ENCODE measurements at regions not wholly inside any gene's neighbourhood (a gene's known extent, or its start where the extent isn't known, plus 50 kb on each side); places are given as distances from the start of the nearest gene placed in this dataset.

DNA sequence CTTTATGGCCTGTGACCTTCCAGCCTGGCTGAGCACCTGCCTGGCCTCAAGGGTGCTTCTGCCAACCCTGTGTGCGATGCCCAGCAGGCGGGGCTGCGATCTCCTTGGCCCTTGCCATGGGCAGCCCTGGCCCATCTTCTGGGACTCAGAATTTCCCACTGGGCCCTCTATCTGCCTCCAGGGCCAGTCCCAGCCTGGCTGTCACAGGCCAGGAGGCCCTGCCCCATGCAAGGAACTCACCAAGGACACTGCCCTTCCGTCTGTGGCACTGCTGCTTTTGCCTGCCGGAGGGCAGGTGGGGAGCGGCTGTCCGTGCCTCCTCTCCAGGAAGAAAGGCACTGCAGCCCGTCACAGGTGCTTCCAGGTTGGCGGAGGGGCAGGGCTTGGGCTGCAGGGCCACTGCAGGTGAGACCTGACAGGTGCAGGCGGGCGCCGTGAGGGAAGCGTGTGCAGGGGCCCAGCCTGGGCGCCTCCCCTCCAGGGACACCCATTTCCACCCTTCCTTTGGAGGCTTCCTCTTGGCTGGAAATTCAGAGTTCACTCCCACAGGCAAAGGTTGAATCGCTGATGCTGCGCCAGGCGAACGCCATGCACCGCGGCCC lies 177.8 kb downstream of the KIF26A start:
- Histone ChIP-seq H3K79me2 (ENCODE audit: low read depth) (no peaks in the 10 kb centered on the region), H3F3A (ENCODE audit: insufficient read depth, low read depth) (no peaks in the 10 kb centered on the region), H3K36me3 (ENCODE audit: low read depth) (no peaks in the 10 kb centered on the region), H3K27me3 (ENCODE audit: insufficient read depth, low read depth) (peaks cover 86% of the 10 kb centered on the region), H3K27ac (no peak overlapping the region), H3K9me2 (ENCODE audit: insufficient read depth) (no peaks in the 10 kb centered on the region), H3K9me3 (ENCODE audit: insufficient read depth, low read depth) (no peaks in the 10 kb centered on the region), H3K4me3 (no peak overlapping the region), H2AFZ (no peak overlapping the region), H4K20me1 (ENCODE audit: insufficient read depth) (no peaks in the 10 kb centered on the region), H3K4me2 (no peak overlapping the region), H3K4me1 (replicated peaks; ENCODE audit: insufficient read depth) (no peaks in the 10 kb centered on the region)
- TF ChIP-seq, protein P1, sequence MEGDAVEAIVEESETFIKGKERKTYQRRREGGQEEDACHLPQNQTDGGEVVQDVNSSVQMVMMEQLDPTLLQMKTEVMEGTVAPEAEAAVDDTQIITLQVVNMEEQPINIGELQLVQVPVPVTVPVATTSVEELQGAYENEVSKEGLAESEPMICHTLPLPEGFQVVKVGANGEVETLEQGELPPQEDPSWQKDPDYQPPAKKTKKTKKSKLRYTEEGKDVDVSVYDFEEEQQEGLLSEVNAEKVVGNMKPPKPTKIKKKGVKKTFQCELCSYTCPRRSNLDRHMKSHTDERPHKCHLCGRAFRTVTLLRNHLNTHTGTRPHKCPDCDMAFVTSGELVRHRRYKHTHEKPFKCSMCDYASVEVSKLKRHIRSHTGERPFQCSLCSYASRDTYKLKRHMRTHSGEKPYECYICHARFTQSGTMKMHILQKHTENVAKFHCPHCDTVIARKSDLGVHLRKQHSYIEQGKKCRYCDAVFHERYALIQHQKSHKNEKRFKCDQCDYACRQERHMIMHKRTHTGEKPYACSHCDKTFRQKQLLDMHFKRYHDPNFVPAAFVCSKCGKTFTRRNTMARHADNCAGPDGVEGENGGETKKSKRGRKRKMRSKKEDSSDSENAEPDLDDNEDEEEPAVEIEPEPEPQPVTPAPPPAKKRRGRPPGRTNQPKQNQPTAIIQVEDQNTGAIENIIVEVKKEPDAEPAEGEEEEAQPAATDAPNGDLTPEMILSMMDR (conservative IDR thresholded peaks at IDR 0.05): no peak
- TF ChIP-seq EZH2 (IDR thresholded peaks at IDR 0.05; ENCODE audit: low read depth): no peak
- POLR2A ChIA-PET (ENCODE audit: unreplicated experiment): no interaction called here
- intact Hi-C loops (cut with micrococcal nuclease; ENCODE audit: unreplicated experiment): no loop called here
- BruUV-seq (replicated peaks): no TSS peak
- no peak for DNase-seq
- CTCF ChIA-PET: no interaction called here

- Histone ChIP-seq H3K4me1 (replicated peaks; ENCODE audit: insufficient read depth) (no peaks in the 10 kb centered on the region), H3K4me3 (no peak overlapping the region), H3K36me3 (ENCODE audit: low read depth) (no peaks in the 10 kb centered on the region), H2AFZ (no peak overlapping the region), H3K27ac (no peak overlapping the region), H3K4me2 (no peak overlapping the region), H3K79me2 (ENCODE audit: low read depth) (no peaks in the 10 kb centered on the region), H3F3A (ENCODE audit: insufficient read depth, low read depth) (no peaks in the 10 kb centered on the region), H4K20me1 (ENCODE audit: insufficient read depth) (no peaks in the 10 kb centered on the region), H3K9me2 (ENCODE audit: insufficient read depth) (no peaks in the 10 kb centered on the region), H3K27me3 (ENCODE audit: insufficient read depth, low read depth) (peaks cover 92% of the 10 kb centered on the region), H3K9me3 (ENCODE audit: insufficient read depth, low read depth) (no peaks in the 10 kb centered on the region)
- POLR2A ChIA-PET (ENCODE audit: unreplicated experiment): no interaction called here
- DNase-seq: no peak
- CTCF ChIA-PET: no interaction called here
- intact Hi-C loops (cut with micrococcal nuclease; ENCODE audit: unreplicated experiment): no loop called here
- TF ChIP-seq, protein P1 (conservative IDR thresholded peaks at IDR 0.05): no peak
- no peak for TF ChIP-seq EZH2 (IDR thresholded peaks at IDR 0.05; ENCODE audit: low read depth)
- no TSS peak for BruUV-seq (replicated peaks)
These were observed 178.5 kb downstream of the KIF26A start for GRCh38 chr14:104316723-104317491.

- ChIA-PET POLR2A (ENCODE audit: unreplicated experiment) (no interaction called here), CTCF (no interaction called here)
- Histone ChIP-seq H4K20me1 (ENCODE audit: insufficient read depth) (no peaks in the 10 kb centered on the region), H2AFZ (no peak overlapping the region), H3F3A (ENCODE audit: insufficient read depth, low read depth) (no peaks in the 10 kb centered on the region), H3K9me2 (ENCODE audit: insufficient read depth) (no peaks in the 10 kb centered on the region), H3K9me3 (ENCODE audit: insufficient read depth, low read depth) (no peaks in the 10 kb centered on the region), H3K4me3 (no peak overlapping the region), H3K27me3 (ENCODE audit: insufficient read depth, low read depth) (peaks cover 92% of the 10 kb centered on the region), H3K4me1 (replicated peaks; ENCODE audit: insufficient read depth) (no peaks in the 10 kb centered on the region), H3K36me3 (ENCODE audit: low read depth) (no peaks in the 10 kb centered on the region), H3K4me2 (no peak overlapping the region), H3K79me2 (ENCODE audit: low read depth) (no peaks in the 10 kb centered on the region), H3K27ac (no peak overlapping the region)
- TF ChIP-seq, protein P1 (conservative IDR thresholded peaks at IDR 0.05): no peak
- TF ChIP-seq EZH2 (IDR thresholded peaks at IDR 0.05; ENCODE audit: low read depth): no peak
- no TSS peak for BruUV-seq (replicated peaks)
- no peak for DNase-seq
- intact Hi-C loops (cut with micrococcal nuclease; ENCODE audit: unreplicated experiment): no loop called here
These were observed 179.1 kb downstream of the KIF26A start for GRCh38 chr14:104317492-104317805.
